K562 (cell line): ENCODE measurements at regions not wholly inside any gene's neighbourhood (a gene's known extent, or its start where the extent isn't known, plus 50 kb on each side); places are given as distances from the start of the nearest gene placed in this dataset.

Experiments
- ATAC-seq: fragments of 200-7000 bp; cut with Tn5 transposase; 3 replicates; pipeline ENCODE4 v1.9.1; 2020; ENCODE audit warnings: moderate library complexity
- BruUV-seq: library from RNA; stranded (reverse); fragments of 400-500 nt; replicated peaks from 2 replicates; lab custom pipeline; 2021; lab: Mats Ljungman, UMichigan
- CTCF ChIA-PET: fragments of 300-600 bp; formaldehyde crosslinking; extraction: SDS; loops from one replicate; lab custom pipeline; 2021; ENCODE audit warnings: low intra/inter-chr PET ratio; lab: Yijun Ruan, JAX
- POLR2A ChIA-PET: fragments of 300-600, 350-650 bp; sonication (Branson Sonifier 250); formaldehyde crosslinking; extraction: SDS; loops from one replicate; lab custom pipeline; 2021; ENCODE audit warnings: antibody characterized with exemption, inconsistent platforms; lab: Yijun Ruan, JAX
- DNase-seq, 4 experiments: peaks; one replicate each; pipeline versions ENCODE4 v3.0.0 to v3.0.0-alpha.2; 2011 to 2018; ENCODE audit warnings: low spot score in 3 of 4, mixed read lengths in 3 of 4; ENCODE audit errors: extremely low read depth in 1 of 4
- FAIRE-seq: peaks from 2 replicates; lab custom pipeline; 2011; peaks lifted over from hg19 to GRCh38; lab: Jason Lieb, UNC
- H2AFZ ChIP-seq: 2 replicates; pipeline ENCODE4 v1.6.0; 2011; ENCODE audit warnings: low read depth, low read length, control low read depth, inconsistent platforms
- H3K27ac ChIP-seq: fragments of 200-600 bp; 3 replicates; pipeline ENCODE4 v1.8.0; 2011; ENCODE audit warnings: low read depth, mild to moderate bottlenecking, control low read depth, inconsistent platforms, low read length, moderate library complexity, mixed read lengths; ENCODE audit errors: extremely low read depth
- H3K27me3 ChIP-seq, 2 experiments: fragments of 300-600 bp in 1 of 2; 2 replicates in 1 of 2; 3 replicates in 1 of 2; pipeline versions ENCODE4 v1.6.0 to v1.8.0; 2011; ENCODE audit warnings: inconsistent platforms in 2 of 2, low read length in 2 of 2, mild to moderate bottlenecking in 1 of 2, mixed read lengths in 1 of 2, moderate library complexity in 1 of 2; ENCODE audit not compliant: control insufficient read depth in 2 of 2, insufficient read depth in 2 of 2
- H3K36me3 ChIP-seq: fragments of 300-600 bp; 3 replicates; pipeline ENCODE4 v1.8.0; 2011; ENCODE audit warnings: mild to moderate bottlenecking, low read length, inconsistent platforms; ENCODE audit not compliant: control insufficient read depth, insufficient read depth
- H3K4me1 ChIP-seq, 2 experiments: fragments of 200-600 bp in 1 of 2; replicated peaks in 1 of 2; 2 replicates in 1 of 2; 3 replicates in 1 of 2; pipeline versions ENCODE4 v1.5.1 to v1.8.0; 2011; ENCODE audit warnings: inconsistent platforms in 2 of 2, low read length in 2 of 2, mild to moderate bottlenecking in 1 of 2, mixed read lengths in 1 of 2, moderate library complexity in 1 of 2; ENCODE audit not compliant: control insufficient read depth in 2 of 2, insufficient read depth in 2 of 2
- H3K4me2 ChIP-seq: 2 replicates; pipeline ENCODE4 v1.6.1; 2011; ENCODE audit warnings: low read length, control low read depth, inconsistent platforms, mixed read lengths; ENCODE audit not compliant: insufficient read depth
- H3K4me3 ChIP-seq: fragments of 200-600 bp; sonication (generic), shearing (Covaris generic); 2 replicates; pipeline ENCODE4 v1.5.1; 2016; ENCODE audit warnings: control low read depth, inconsistent platforms
- H3K79me2 ChIP-seq: fragments of 200-600 bp; 3 replicates; pipeline ENCODE4 v1.8.0; 2011; ENCODE audit warnings: low read length, inconsistent platforms; ENCODE audit not compliant: control insufficient read depth, insufficient read depth
- H3K9ac ChIP-seq, 2 experiments: 2 replicates each; pipeline versions ENCODE4 v1.6.0 to v1.6.1; 2011; ENCODE audit warnings: low read depth in 2 of 2, low read length in 2 of 2, control low read depth in 1 of 2, inconsistent platforms in 1 of 2, mild to moderate bottlenecking in 1 of 2, mixed read lengths in 1 of 2; ENCODE audit not compliant: insufficient read depth in 1 of 2
- H3K9me1 ChIP-seq: one replicate; pipeline ENCODE4 v1.6.0; 2011; ENCODE audit warnings: inconsistent platforms, mild to moderate bottlenecking, low read length, moderate library complexity; ENCODE audit not compliant: control insufficient read depth, insufficient read depth
- H3K9me3 ChIP-seq: replicated peaks from 2 replicates; pipeline ENCODE4 v1.5.1; 2011; ENCODE audit warnings: low read depth, low read length, inconsistent platforms; ENCODE audit not compliant: control insufficient read depth, insufficient read depth
- H4K20me1 ChIP-seq: replicated peaks from 2 replicates; pipeline ENCODE4 v1.6.1; 2011; ENCODE audit warnings: low read length, inconsistent platforms, mixed read lengths; ENCODE audit not compliant: control insufficient read depth, insufficient read depth
- MAZ ChIP-seq, 2 experiments: fragments of 450-650 bp in 1 of 2; sonication (generic) in 1 of 2; formaldehyde crosslinking; IDR thresholded peaks in 1 of 2; conservative IDR thresholded peaks in 1 of 2; 2 replicates each; pipeline versions ENCODE4 v1.4.0 to v1.5.0; 2020; ENCODE audit warnings: mild to moderate bottlenecking in 1 of 2, missing genetic modification reagents in 1 of 2
- MTA1 ChIP-seq: fragments of 450-650 bp; IDR thresholded peaks from 2 replicates; pipeline ENCODE4 v1.6.1; 2017; ENCODE audit warnings: borderline replicate concordance
- RAD51 ChIP-seq: fragments of 450-650 bp; IDR thresholded peaks from 2 replicates; pipeline ENCODE4 v1.7.1; 2016; ENCODE audit warnings: low read depth, mild to moderate bottlenecking, borderline replicate concordance
- SUPT5H ChIP-seq: fragments of 450-650 bp; IDR thresholded peaks from 2 replicates; pipeline ENCODE4 v1.6.1; 2016
- TFE3 ChIP-seq: fragments of 450-650 bp; formaldehyde crosslinking; IDR thresholded peaks from 2 replicates; pipeline ENCODE4 v1.4.0; 2020; ENCODE audit warnings: mild to moderate bottlenecking, mixed read lengths
- XRCC3 ChIP-seq: fragments of 450-650 bp; IDR thresholded peaks from 2 replicates; pipeline ENCODE4 v1.6.1; 2017; ENCODE audit warnings: mild to moderate bottlenecking, moderate library complexity
- ZNF24 ChIP-seq: fragments of 450-650 bp; IDR thresholded peaks from 2 replicates; pipeline ENCODE4 v1.6.1; 2016
- WGBS: fragments of 100-300 bp; shearing (Covaris generic); methylation state at CpG from one replicate; pipeline ENCODE4 v1.1.6; 2016; ENCODE audit warnings: low coverage, mixed read lengths; ENCODE audit not compliant: insufficient coverage; ENCODE audit errors: missing lambda C conversion rate; 5-methylcytosine and 5-hydroxymethylcytosine counted together
- in situ Hi-C: fragments of 300-500 bp; cut with MboI; formaldehyde crosslinking; loops from 4 replicates; pipeline ENCODE4 v1.15.0; 2018; ENCODE audit warnings: inconsistent platforms, mixed read lengths
- intact Hi-C: fragments of 100-400 bp; cut with micrococcal nuclease; formaldehyde crosslinking; loops from 2 replicates; pipeline ENCODE4 v1.14.2; 2022

GRCh38 chr5:86977190-86977589 is 290.5 kb upstream of the RASA1 start:
- Histone ChIP-seq H3K4me2 (no peak overlapping the region), H3K36me3 (no peaks in the 10 kb centered on the region), H3K27ac (no peak overlapping the region), H3K9ac (no peak overlapping the region), H2AFZ (no peak overlapping the region), H3K79me2 (no peaks in the 10 kb centered on the region), H3K9me1 (no peaks in the 10 kb centered on the region), H3K4me3 (no peak overlapping the region), H4K20me1 (no peaks in the 10 kb centered on the region), H3K27me3 (no peaks in the 10 kb centered on the region), H3K4me1 (no peaks in the 10 kb centered on the region), H3K9me3 (no peaks in the 10 kb centered on the region)
- ATAC-seq (no peak), DNase-seq (no peak), FAIRE-seq (no peak)
- intact Hi-C loops = no loop called here
- no TSS peak for BruUV-seq
- no peak for TF ChIP-seq XRCC3
- in situ Hi-C loops = no loop called here
- POLR2A ChIA-PET = no interaction called here
- 2% methylated on average over 3 of the region's 3 CpGs for WGBS
- CTCF ChIA-PET = no interaction called here

- TF ChIP-seq SUPT5H (no peak), RAD51 (peak; percentile 58; the same call in 1 of the 2 replicates), MTA1 (no peak), TFE3 (peak; percentile 91), ZNF24 (no peak), MAZ (CRISPR knock-in tag; conservative IDR thresholded peaks at IDR 0.05 in 1 of 2, IDR thresholded peaks at IDR 0.05 in 1 of 2) (no peak)
- Histone ChIP-seq H4K20me1 (no peaks in the 10 kb centered on the region), H3K4me2 (no peak overlapping the region), H3K9me3 (no peaks in the 10 kb centered on the region), H3K36me3 (no peaks in the 10 kb centered on the region), H3K4me1 (no peaks in the 10 kb centered on the region), H3K9ac (no peak overlapping the region), H3K27me3 (no peaks in the 10 kb centered on the region), H3K4me3 (no peak overlapping the region), H3K9me1 (no peaks in the 10 kb centered on the region), H3K27ac (no peak overlapping the region), H2AFZ (no peak overlapping the region), H3K79me2 (no peaks in the 10 kb centered on the region)
- POLR2A ChIA-PET = no interaction called here
- WGBS = 7% methylated on average over 5 of the region's 5 CpGs
- intact Hi-C loops (no loop called here), in situ Hi-C loops (no loop called here)
- BruUV-seq = no TSS peak
- ATAC-seq (no peak), FAIRE-seq (no peak), DNase-seq (no peak)
- CTCF ChIA-PET = no interaction called here
Measured at GRCh38 chr5:86977808-86978207, 289.9 kb upstream of the RASA1 start.
